ENCODE measurements at regions not wholly inside any gene's neighbourhood (a gene's known extent, or its start where the extent isn't known, plus 50 kb on each side); places are given as distances from the start of the nearest gene placed in this dataset.

- DNase-seq (ENCODE audit: low spot score): no peak
- H3K27me3 Mint-ChIP-seq (ENCODE audit: low read depth): peaks cover 4% of the 10 kb centered on the region; the same call in 1 of the 2 replicates
- H3K9me3 Mint-ChIP-seq: no peaks in the 10 kb centered on the region
- ChIA-PET CTCF (no interaction called here), POLR2A (no interaction called here)
- H3K27ac Mint-ChIP-seq: no peak overlapping the region
- TF ChIP-seq MYBL2 (CRISPR knock-in tag; IDR thresholded peaks at IDR 0.05) (no peak), MLX (CRISPR knock-in tag; IDR thresholded peaks at IDR 0.05) (no peak), ZNF219 (CRISPR knock-in tag; IDR thresholded peaks at IDR 0.05; ENCODE audit: borderline replicate concordance) (no peak), ZNF423 (CRISPR knock-in tag; IDR thresholded peaks at IDR 0.05) (no peak), ZNF281 (CRISPR knock-in tag; IDR thresholded peaks at IDR 0.05) (no peak), MAX (CRISPR knock-in tag; IDR thresholded peaks at IDR 0.05) (no peak), HMGA2 (CRISPR knock-in tag; IDR thresholded peaks at IDR 0.05) (no peak)
- H3K4me3 Mint-ChIP-seq: no peak overlapping the region
- no peaks in the 10 kb centered on the region for H3K36me3 Mint-ChIP-seq
- H3K4me1 Mint-ChIP-seq: peaks cover 18% of the 10 kb centered on the region
- ATAC-seq: no peak
These were observed 501.8 kb downstream of the BCL11B start for GRCh38 chr14:98770151-98770550.

GRCh38 chr14:98773814-98774213 is 498.2 kb downstream of the BCL11B start:
- ATAC-seq (no peak), DNase-seq (ENCODE audit: low spot score) (no peak)
- H3K27me3 Mint-ChIP-seq (ENCODE audit: low read depth): peaks cover 4% of the 10 kb centered on the region; the same call in 1 of the 2 replicates
- CTCF ChIA-PET: no interaction called here
- TF ChIP-seq ELF4 (CRISPR knock-in tag; IDR thresholded peaks at IDR 0.05; ENCODE audit: low read depth): no peak
- no peak for TF ChIP-seq ZNF138 (CRISPR knock-in tag; conservative IDR thresholded peaks at IDR 0.05)
- no peak for TF ChIP-seq ESRRA (CRISPR knock-in tag; IDR thresholded peaks at IDR 0.05; ENCODE audit: borderline replicate concordance)
- TF ChIP-seq STAT6 (CRISPR knock-in tag; conservative IDR thresholded peaks at IDR 0.05; ENCODE audit: low read depth): no peak
- no peak for TF ChIP-seq ATF1 (CRISPR knock-in tag; IDR thresholded peaks at IDR 0.05)
- no peak for TF ChIP-seq TEAD4 (CRISPR knock-in tag; IDR thresholded peaks at IDR 0.05)
- TF ChIP-seq TEAD1 (CRISPR knock-in tag; IDR thresholded peaks at IDR 0.05): no peak
- no peak for TF ChIP-seq GTF2I (CRISPR knock-in tag; conservative IDR thresholded peaks at IDR 0.05)
- no peak for TF ChIP-seq ZNF219 (CRISPR knock-in tag; IDR thresholded peaks at IDR 0.05; ENCODE audit: borderline replicate concordance)
- no peak for TF ChIP-seq SMAD4 (CRISPR knock-in tag; IDR thresholded peaks at IDR 0.05)
- TF ChIP-seq NR2C2 (CRISPR knock-in tag; IDR thresholded peaks at IDR 0.05): no peak
- no peak for TF ChIP-seq TP53 (CRISPR knock-in tag; IDR thresholded peaks at IDR 0.05)
- TF ChIP-seq FOXP1 (CRISPR knock-in tag; IDR thresholded peaks at IDR 0.05; ENCODE audit: borderline replicate concordance): no peak
- no peak for TF ChIP-seq TCF7 (CRISPR knock-in tag; IDR thresholded peaks at IDR 0.05; ENCODE audit: low read depth)
- POLR2A ChIA-PET: no interaction called here
- peaks cover 15% of the 10 kb centered on the region for H3K4me1 Mint-ChIP-seq
- no peaks in the 10 kb centered on the region for H3K36me3 Mint-ChIP-seq
- no peak overlapping the region for H3K4me3 Mint-ChIP-seq
- H3K27ac Mint-ChIP-seq: no peak overlapping the region
- no peaks in the 10 kb centered on the region for H3K9me3 Mint-ChIP-seq

Measured in WTC11 (cell line).